ENCODE measurements at regions not wholly inside any gene's neighbourhood (a gene's known extent, or its start where the extent isn't known, plus 50 kb on each side); places are given as distances from the start of the nearest gene placed in this dataset.
A peak's percentile ranks its signal among the peaks of the same experiment; 100 is the strongest.

- H3K4me1 ChIP-seq (ENCODE audit: control insufficient read depth in 1 of 2, insufficient read depth in 2 of 2, low read length in 2 of 2) = peaks cover 7 to 10% of the 10 kb centered on the region in 2 donors
- H3K4me1 Mint-ChIP-seq = peaks cover 27% of the 10 kb centered on the region
- no peaks in the 10 kb centered on the region for H3K79me2 ChIP-seq (ENCODE audit: insufficient read depth, low read length)
- no peaks in the 10 kb centered on the region for H3K36me3 Mint-ChIP-seq
- no peak overlapping the region for H3K27ac Mint-ChIP-seq
- H3K4me3 Mint-ChIP-seq = no peak overlapping the region
- H2AFZ ChIP-seq (ENCODE audit: insufficient read depth, low read depth, low read length, poor library complexity, severe bottlenecking) = no peak overlapping the region
- H3K27me3 Mint-ChIP-seq (ENCODE audit: low read depth in 3 of 3) = peaks cover 0 to 2% (median 2%) of the 10 kb centered on the region in 3 donors
- H3K4me2 ChIP-seq (replicated peaks; ENCODE audit: extremely low read depth, low read length, poor library complexity, severe bottlenecking) = no peak overlapping the region
- no peaks in the 10 kb centered on the region for H3K36me3 ChIP-seq (replicated peaks in 1 of 2; ENCODE audit: control insufficient read depth in 1 of 2, insufficient read depth in 2 of 2, low read length in 2 of 2)
- no peak overlapping the region for H3K9ac ChIP-seq (ENCODE audit: insufficient read depth, low read length, poor library complexity, severe bottlenecking)
- no peak overlapping the region for H3K27ac ChIP-seq (ENCODE audit: low read depth in 1 of 2, low read length in 2 of 2)
- no peak overlapping the region for H3K4me3 ChIP-seq (replicated peaks in 1 of 3; ENCODE audit: low read depth in 2 of 3, low read length in 3 of 3)
- DNase-seq = no peak
- no peaks in the 10 kb centered on the region for H4K20me1 ChIP-seq (ENCODE audit: insufficient read depth, low read length)
- intact Hi-C loops (cut with micrococcal nuclease) = no loop called here
- H3K9me3 ChIP-seq (replicated peaks in 1 of 2; ENCODE audit: control insufficient read depth in 1 of 2, insufficient read depth in 1 of 2, low read length in 2 of 2) = no peaks in the 10 kb centered on the region
- H3K27me3 ChIP-seq (ENCODE audit: control insufficient read depth in 2 of 2, insufficient read depth in 2 of 2, low read length in 2 of 2) = no peaks in the 10 kb centered on the region
- no peak for TF ChIP-seq CTCF (IDR thresholded peaks at IDR 0.05)
- no CpG with 5 or more reads among the region's 5 CpGs for WGBS (ENCODE audit: insufficient coverage)
- peaks cover 0 to 3% (median 0%) of the 10 kb centered on the region in 7 donors for H3K9me3 Mint-ChIP-seq
These were observed 150.9 kb downstream of the HLX start for GRCh38 chr1:221029981-221030649.

- peaks cover 0 to 2% (median 2%) of the 10 kb centered on the region in 3 donors for H3K27me3 Mint-ChIP-seq (ENCODE audit: low read depth in 3 of 3)
- DNase-seq = peak in 1 of 3 donors; percentile 37
- no peak overlapping the region for H3K9ac ChIP-seq (ENCODE audit: insufficient read depth, low read length, poor library complexity, severe bottlenecking)
- H3K4me3 Mint-ChIP-seq = no peak overlapping the region
- H3K36me3 Mint-ChIP-seq = peaks cover 0 to 3% of the 10 kb centered on the region in 2 donors
- H3K79me2 ChIP-seq (ENCODE audit: insufficient read depth, low read length) = no peaks in the 10 kb centered on the region
- H3K4me1 ChIP-seq (ENCODE audit: control insufficient read depth in 1 of 2, insufficient read depth in 2 of 2, low read length in 2 of 2) = peaks cover 4 to 9% of the 10 kb centered on the region in 2 donors
- no peak for TF ChIP-seq CTCF (IDR thresholded peaks at IDR 0.05)
- H3K4me2 ChIP-seq (replicated peaks; ENCODE audit: extremely low read depth, low read length, poor library complexity, severe bottlenecking) = no peak overlapping the region
- H3K27me3 ChIP-seq (ENCODE audit: control insufficient read depth in 2 of 2, insufficient read depth in 2 of 2, low read length in 2 of 2) = no peaks in the 10 kb centered on the region
- H3K4me1 Mint-ChIP-seq = peaks cover 27% of the 10 kb centered on the region
- no peaks in the 10 kb centered on the region for H3K36me3 ChIP-seq (replicated peaks in 1 of 2; ENCODE audit: control insufficient read depth in 1 of 2, insufficient read depth in 2 of 2, low read length in 2 of 2)
- no peak overlapping the region for H3K27ac Mint-ChIP-seq
- no peaks in the 10 kb centered on the region for H3K9me3 ChIP-seq (replicated peaks in 1 of 2; ENCODE audit: control insufficient read depth in 1 of 2, insufficient read depth in 1 of 2, low read length in 2 of 2)
- no peak overlapping the region for H3K4me3 ChIP-seq (replicated peaks in 1 of 3; ENCODE audit: low read depth in 2 of 3, low read length in 3 of 3)
- no peaks in the 10 kb centered on the region for H4K20me1 ChIP-seq (ENCODE audit: insufficient read depth, low read length)
- no peak overlapping the region for H3K27ac ChIP-seq (ENCODE audit: low read depth in 1 of 2, low read length in 2 of 2)
- peaks cover 0 to 3% (median 0%) of the 10 kb centered on the region in 7 donors for H3K9me3 Mint-ChIP-seq
- WGBS (ENCODE audit: insufficient coverage) = 0% methylated on average over 1 of the region's 3 CpGs
- no peak overlapping the region for H2AFZ ChIP-seq (ENCODE audit: insufficient read depth, low read depth, low read length, poor library complexity, severe bottlenecking)
- intact Hi-C loops (cut with micrococcal nuclease) = no loop called here
These were observed 151.7 kb downstream of the HLX start for GRCh38 chr1:221030990-221031389.

Data from CD14-positive monocyte (primary cell).